K562 (cell line): ENCODE measurements at regions not wholly inside any gene's neighbourhood (a gene's known extent, or its start where the extent isn't known, plus 50 kb on each side); places are given as distances from the start of the nearest gene placed in this dataset.
"Not testable (repeated sequence)": the region's sequence is repeated elsewhere in the genome, so short reads cannot be mapped to it uniquely, and the experiment has no call there.

Experiments used
- ATAC-seq: fragments of 200-7000 bp; cut with Tn5 transposase; 3 replicates; pipeline ENCODE4 v1.9.1; 2020; ENCODE audit warnings: moderate library complexity
- BruUV-seq: library from RNA; stranded (reverse); fragments of 400-500 nt; replicated peaks from 2 replicates; lab custom pipeline; 2021; lab: Mats Ljungman, UMichigan
- CTCF ChIA-PET: fragments of 300-600 bp; formaldehyde crosslinking; extraction: SDS; loops from one replicate; lab custom pipeline; 2021; ENCODE audit warnings: low intra/inter-chr PET ratio; lab: Yijun Ruan, JAX
- POLR2A ChIA-PET: fragments of 300-600, 350-650 bp; sonication (Branson Sonifier 250); formaldehyde crosslinking; extraction: SDS; loops from one replicate; lab custom pipeline; 2021; ENCODE audit warnings: antibody characterized with exemption, inconsistent platforms; lab: Yijun Ruan, JAX
- DNase-seq, 4 experiments: peaks; one replicate each; pipeline versions ENCODE4 v3.0.0 to v3.0.0-alpha.2; 2011 to 2018; ENCODE audit warnings: low spot score in 3 of 4, mixed read lengths in 3 of 4; ENCODE audit errors: extremely low read depth in 1 of 4
- FAIRE-seq: peaks from 2 replicates; lab custom pipeline; 2011; peaks lifted over from hg19 to GRCh38; lab: Jason Lieb, UNC
- H2AFZ ChIP-seq: 2 replicates; pipeline ENCODE4 v1.6.0; 2011; ENCODE audit warnings: low read depth, low read length, control low read depth, inconsistent platforms
- H3K27ac ChIP-seq: fragments of 200-600 bp; 3 replicates; pipeline ENCODE4 v1.8.0; 2011; ENCODE audit warnings: low read depth, mild to moderate bottlenecking, control low read depth, inconsistent platforms, low read length, moderate library complexity, mixed read lengths; ENCODE audit errors: extremely low read depth
- H3K27me3 ChIP-seq, 2 experiments: fragments of 300-600 bp in 1 of 2; 2 replicates in 1 of 2; 3 replicates in 1 of 2; pipeline versions ENCODE4 v1.6.0 to v1.8.0; 2011; ENCODE audit warnings: inconsistent platforms in 2 of 2, low read length in 2 of 2, mild to moderate bottlenecking in 1 of 2, mixed read lengths in 1 of 2, moderate library complexity in 1 of 2; ENCODE audit not compliant: control insufficient read depth in 2 of 2, insufficient read depth in 2 of 2
- H3K36me3 ChIP-seq: fragments of 300-600 bp; 3 replicates; pipeline ENCODE4 v1.8.0; 2011; ENCODE audit warnings: mild to moderate bottlenecking, low read length, inconsistent platforms; ENCODE audit not compliant: control insufficient read depth, insufficient read depth
- H3K4me1 ChIP-seq, 2 experiments: fragments of 200-600 bp in 1 of 2; replicated peaks in 1 of 2; 2 replicates in 1 of 2; 3 replicates in 1 of 2; pipeline versions ENCODE4 v1.5.1 to v1.8.0; 2011; ENCODE audit warnings: inconsistent platforms in 2 of 2, low read length in 2 of 2, mild to moderate bottlenecking in 1 of 2, mixed read lengths in 1 of 2, moderate library complexity in 1 of 2; ENCODE audit not compliant: control insufficient read depth in 2 of 2, insufficient read depth in 2 of 2
- H3K4me2 ChIP-seq: 2 replicates; pipeline ENCODE4 v1.6.1; 2011; ENCODE audit warnings: low read length, control low read depth, inconsistent platforms, mixed read lengths; ENCODE audit not compliant: insufficient read depth
- H3K4me3 ChIP-seq: fragments of 200-600 bp; sonication (generic), shearing (Covaris generic); 2 replicates; pipeline ENCODE4 v1.5.1; 2016; ENCODE audit warnings: control low read depth, inconsistent platforms
- H3K79me2 ChIP-seq: fragments of 200-600 bp; 3 replicates; pipeline ENCODE4 v1.8.0; 2011; ENCODE audit warnings: low read length, inconsistent platforms; ENCODE audit not compliant: control insufficient read depth, insufficient read depth
- H3K9ac ChIP-seq, 2 experiments: 2 replicates each; pipeline versions ENCODE4 v1.6.0 to v1.6.1; 2011; ENCODE audit warnings: low read depth in 2 of 2, low read length in 2 of 2, control low read depth in 1 of 2, inconsistent platforms in 1 of 2, mild to moderate bottlenecking in 1 of 2, mixed read lengths in 1 of 2; ENCODE audit not compliant: insufficient read depth in 1 of 2
- H3K9me1 ChIP-seq: one replicate; pipeline ENCODE4 v1.6.0; 2011; ENCODE audit warnings: inconsistent platforms, mild to moderate bottlenecking, low read length, moderate library complexity; ENCODE audit not compliant: control insufficient read depth, insufficient read depth
- H3K9me3 ChIP-seq: replicated peaks from 2 replicates; pipeline ENCODE4 v1.5.1; 2011; ENCODE audit warnings: low read depth, low read length, inconsistent platforms; ENCODE audit not compliant: control insufficient read depth, insufficient read depth
- H4K20me1 ChIP-seq: replicated peaks from 2 replicates; pipeline ENCODE4 v1.6.1; 2011; ENCODE audit warnings: low read length, inconsistent platforms, mixed read lengths; ENCODE audit not compliant: control insufficient read depth, insufficient read depth
- CTCF ChIP-seq, 3 experiments: IDR thresholded peaks in 2 of 3; conservative IDR thresholded peaks in 1 of 3; 2 replicates each; pipeline ENCODE4 v1.5.1; 2011 to 2012; ENCODE audit warnings: low read length in 3 of 3, mild to moderate bottlenecking in 3 of 3, control low read depth in 2 of 3, improper control_type of control experiment in 1 of 3, inconsistent platforms in 1 of 3, low read depth in 1 of 3, mixed read lengths in 1 of 3, moderate library complexity in 1 of 3; ENCODE audit not compliant: insufficient read depth in 2 of 3
- CUX1 ChIP-seq: fragments of 200-800 bp; sonication (Bioruptor generic); IDR thresholded peaks from 2 replicates; pipeline ENCODE4 v1.6.1; 2016; ENCODE audit warnings: missing genetic modification characterization, missing compliant biosample characterization
- GABPA ChIP-seq: fragments of 200-800 bp; sonication (Bioruptor generic); conservative IDR thresholded peaks from 2 replicates; pipeline ENCODE4 v1.6.1; 2016; ENCODE audit warnings: low read depth, missing genetic modification characterization, missing compliant biosample characterization
- KDM2B ChIP-seq: fragments of 250-450 bp; sonication (Bioruptor Pico); IDR thresholded peaks from 2 replicates; pipeline ENCODE4 v1.8.0; 2021; ENCODE audit warnings: mild to moderate bottlenecking, moderate library complexity
- ZBTB17 ChIP-seq: fragments of 450-650 bp; formaldehyde crosslinking; IDR thresholded peaks from 2 replicates; pipeline ENCODE4 v1.4.0; 2020; ENCODE audit warnings: mild to moderate bottlenecking
- ZNF277 ChIP-seq: fragments of 250-450 bp; sonication (Bioruptor Pico); IDR thresholded peaks from 2 replicates; pipeline ENCODE4 v1.8.0; 2022; ENCODE audit warnings: inconsistent platforms, mild to moderate bottlenecking, moderate library complexity, borderline replicate concordance
- WGBS: fragments of 100-300 bp; shearing (Covaris generic); methylation state at CpG from one replicate; pipeline ENCODE4 v1.1.6; 2016; ENCODE audit warnings: low coverage, mixed read lengths; ENCODE audit not compliant: insufficient coverage; ENCODE audit errors: missing lambda C conversion rate; 5-methylcytosine and 5-hydroxymethylcytosine counted together
- in situ Hi-C: fragments of 300-500 bp; cut with MboI; formaldehyde crosslinking; loops from 4 replicates; pipeline ENCODE4 v1.15.0; 2018; ENCODE audit warnings: inconsistent platforms, mixed read lengths
- intact Hi-C: fragments of 100-400 bp; cut with micrococcal nuclease; formaldehyde crosslinking; loops from 2 replicates; pipeline ENCODE4 v1.14.2; 2022

- no peak for TF ChIP-seq ZBTB17 (CRISPR knock-in tag)
- TF ChIP-seq CTCF (IDR thresholded peaks at IDR 0.05 in 2 of 3, conservative IDR thresholded peaks at IDR 0.05 in 1 of 3; ENCODE audit: insufficient read depth in 2 of 3, low read depth in 1 of 3, low read length in 3 of 3) = no peak
- no peak for TF ChIP-seq GABPA (tag)
- no peak for TF ChIP-seq CUX1 (CRISPR knock-in tag)
- TF ChIP-seq KDM2B = no peak
- no peak for TF ChIP-seq ZNF277 (CRISPR knock-in tag)
- FAIRE-seq (no peak), ATAC-seq (no peak), DNase-seq (no peak)
- Histone ChIP-seq H2AFZ (no peak overlapping the region), H3K9me1 (no peaks in the 10 kb centered on the region), H4K20me1 (no peaks in the 10 kb centered on the region), H3K4me2 (no peak overlapping the region), H3K36me3 (no peaks in the 10 kb centered on the region), H3K27ac (no peak overlapping the region), H3K9me3 (no peaks in the 10 kb centered on the region), H3K27me3 (no peaks in the 10 kb centered on the region), H3K9ac (no peak overlapping the region), H3K4me1 (no peaks in the 10 kb centered on the region), H3K4me3 (no peak overlapping the region), H3K79me2 (no peaks in the 10 kb centered on the region; the same call in 2 of the 3 replicates)
- BruUV-seq = no TSS peak
- intact Hi-C loops = no loop called here
- 34% methylated on average over 2 of the region's 2 CpGs for WGBS
- POLR2A ChIA-PET = no interaction called here
- in situ Hi-C loops = no loop called here
- CTCF ChIA-PET = no interaction called here
Observed at GRCh38 chr18:66226782-66227181, 377.1 kb downstream of the CDH19 start.

GRCh38 chr18:66223317-66223716 lies 380.6 kb downstream of the CDH19 start:
- H4K20me1 ChIP-seq, H3K79me2 ChIP-seq, H3K4me1 ChIP-seq, POLR2A ChIA-PET, H3K4me3 ChIP-seq, H3K9ac ChIP-seq, FAIRE-seq, intact Hi-C loops, ATAC-seq, DNase-seq, H3K9me1 ChIP-seq, H3K9me3 ChIP-seq, BruUV-seq, H3K4me2 ChIP-seq, H2AFZ ChIP-seq, H3K36me3 ChIP-seq, H3K27ac ChIP-seq, in situ Hi-C loops, CTCF ChIA-PET, H3K27me3 ChIP-seq: not testable (repeated sequence)
- WGBS = 29% methylated on average over 12 of the region's 12 CpGs
